GM23248 (cell line): ENCODE measurements at regions not wholly inside any gene's neighbourhood (a gene's known extent, or its start where the extent isn't known, plus 50 kb on each side); places are given as distances from the start of the nearest gene placed in this dataset.

Experiments
- EZH2 ChIP-seq: fragments of 200-600 bp; sonication (generic); IDR thresholded peaks from 2 replicates; pipeline ENCODE4 v1.6.1; 2018; ENCODE audit warnings: antibody characterized with exemption, mild to moderate bottlenecking; ENCODE audit not compliant: insufficient read depth, poor library complexity, severe bottlenecking
- EZH2phosphoT487 ChIP-seq: fragments of 200-600 bp; sonication (generic); IDR thresholded peaks from 2 replicates; pipeline ENCODE4 v1.6.1; 2018; ENCODE audit warnings: antibody characterized with exemption, moderate library complexity, mild to moderate bottlenecking, low read depth; ENCODE audit not compliant: insufficient read depth

DNA sequence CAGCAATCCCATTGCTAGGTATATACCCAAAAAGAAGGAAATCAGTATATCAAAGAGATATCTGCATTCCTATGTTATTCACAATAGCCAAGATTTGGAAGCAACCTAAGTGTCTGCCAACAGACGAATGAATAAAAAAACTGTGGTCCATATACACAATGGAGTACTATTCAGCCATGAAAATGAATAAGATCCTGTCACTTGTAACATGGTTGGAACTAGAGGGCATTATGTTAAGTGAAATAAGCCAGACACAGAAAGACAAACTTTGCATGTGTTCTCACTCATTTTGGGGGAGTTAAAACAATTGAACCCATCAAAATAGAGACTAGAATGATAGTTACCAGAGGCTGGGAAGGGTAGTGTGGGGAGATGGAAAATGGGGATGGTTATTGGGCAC lies 323.5 kb upstream of the NFE2L3 start:
- TF ChIP-seq EZH2 (no peak), EZH2phosphoT487 (no peak)
